ENCODE measurements at regions not wholly inside any gene's neighbourhood (a gene's known extent, or its start where the extent isn't known, plus 50 kb on each side); places are given as distances from the start of the nearest gene placed in this dataset.

GRCh38 chr13:47139519-47139918, 242.7 kb upstream of the HTR2A start:
- no peak overlapping the region for H3K4me2 ChIP-seq (ENCODE audit: low read length)
- H2AFZ ChIP-seq (ENCODE audit: low read depth, low read length) = no peak overlapping the region
- no peak overlapping the region for H3K9ac ChIP-seq (ENCODE audit: low read length)
- no peaks in the 10 kb centered on the region for H3K36me3 ChIP-seq (ENCODE audit: insufficient read depth, low read length)
- no peaks in the 10 kb centered on the region for H3K27me3 ChIP-seq (ENCODE audit: insufficient read depth, low read depth, low read length)
- no peak overlapping the region for H3K4me3 ChIP-seq (ENCODE audit: low read length)
- TF ChIP-seq MXI1 (conservative IDR thresholded peaks at IDR 0.05; ENCODE audit: poor library complexity, severe bottlenecking) (no peak), SMC3 (conservative IDR thresholded peaks at IDR 0.05; ENCODE audit: poor library complexity) (no peak), TAF1 (IDR thresholded peaks at IDR 0.05; ENCODE audit: low read depth) (no peak), EZH2 (IDR thresholded peaks at IDR 0.05; ENCODE audit: borderline replicate concordance, insufficient read depth, low read length, poor library complexity, severe bottlenecking) (no peak), RAD21 (conservative IDR thresholded peaks at IDR 0.05) (no peak), EP300 (conservative IDR thresholded peaks at IDR 0.05; ENCODE audit: poor library complexity, severe bottlenecking) (no peak)
- H3K79me2 ChIP-seq (replicated peaks; ENCODE audit: insufficient read depth, low read length) = no peaks in the 10 kb centered on the region
- no peak overlapping the region for H3K27ac ChIP-seq (ENCODE audit: low read length)
- no peaks in the 10 kb centered on the region for H3K9me2 ChIP-seq (ENCODE audit: insufficient read depth, low read length)
- no peaks in the 10 kb centered on the region for H3K9me3 ChIP-seq (ENCODE audit: low read length)
- H3F3A ChIP-seq (ENCODE audit: insufficient read depth, low read length, poor library complexity, severe bottlenecking) = no peaks in the 10 kb centered on the region
- no peaks in the 10 kb centered on the region for H4K20me1 ChIP-seq (ENCODE audit: insufficient read depth)

GRCh38 chr13:47136504-47136941, 239.7 kb upstream of the HTR2A start:
- no peak overlapping the region for H3K4me3 ChIP-seq (ENCODE audit: low read length)

More at GRCh38 chr13:47136504-47136941, 239.7 kb upstream of the HTR2A start:
- no peaks in the 10 kb centered on the region for H3K27me3 ChIP-seq (ENCODE audit: insufficient read depth, low read depth, low read length)
- no peaks in the 10 kb centered on the region for H3F3A ChIP-seq (ENCODE audit: insufficient read depth, low read length, poor library complexity, severe bottlenecking)
- no peaks in the 10 kb centered on the region for H3K36me3 ChIP-seq (ENCODE audit: insufficient read depth, low read length)
- peak; percentile 93 for TF ChIP-seq EP300 (conservative IDR thresholded peaks at IDR 0.05; ENCODE audit: poor library complexity, severe bottlenecking)
- no peak for TF ChIP-seq RAD21 (conservative IDR thresholded peaks at IDR 0.05)
- peak; percentile 37 for TF ChIP-seq MXI1 (conservative IDR thresholded peaks at IDR 0.05; ENCODE audit: poor library complexity, severe bottlenecking)
- TF ChIP-seq REST (IDR thresholded peaks at IDR 0.05; ENCODE audit: borderline replicate concordance) = peak; percentile 98
- peak; percentile 88 for TF ChIP-seq POLR2AphosphoS5 (IDR thresholded peaks at IDR 0.05)
- H3K9me2 ChIP-seq (ENCODE audit: insufficient read depth, low read length) = no peaks in the 10 kb centered on the region
- no peaks in the 10 kb centered on the region for H4K20me1 ChIP-seq (ENCODE audit: insufficient read depth)
- H3K27ac ChIP-seq (ENCODE audit: low read length) = peak overlapping the region; percentile 4
- no peak overlapping the region for H2AFZ ChIP-seq (ENCODE audit: low read depth, low read length)
- H3K9ac ChIP-seq (ENCODE audit: low read length) = no peak overlapping the region
- no peak overlapping the region for H3K4me2 ChIP-seq (ENCODE audit: low read length)
- no peaks in the 10 kb centered on the region for H3K9me3 ChIP-seq (ENCODE audit: low read length)
- H3K79me2 ChIP-seq (replicated peaks; ENCODE audit: insufficient read depth, low read length) = no peaks in the 10 kb centered on the region

Data from neural cell (in vitro differentiated cells).